WERI-Rb-1 (cell line): ENCODE measurements at regions not wholly inside any gene's neighbourhood (a gene's known extent, or its start where the extent isn't known, plus 50 kb on each side); places are given as distances from the start of the nearest gene placed in this dataset.
"Not testable (repeated sequence)": the region's sequence is repeated elsewhere in the genome, so short reads cannot be mapped to it uniquely, and the experiment has no call there.

Experiments used
- DNase-seq: peaks from one replicate; pipeline ENCODE4 v3.0.0-alpha.2; 2020
- H3K27ac ChIP-seq: fragments of 250-450 bp; sonication (Bioruptor Pico); 2 replicates; pipeline ENCODE4 v1.5.1; 2020; ENCODE audit warnings: mild to moderate bottlenecking, moderate library complexity
- H3K27me3 ChIP-seq: fragments of 250-450 bp; sonication (Bioruptor Pico); 2 replicates; pipeline ENCODE4 v1.5.1; 2021; ENCODE audit warnings: mild to moderate bottlenecking, low read depth, moderate library complexity; ENCODE audit not compliant: insufficient read depth, severe bottlenecking
- H3K36me3 ChIP-seq: fragments of 250-450 bp; sonication (Bioruptor Pico); 2 replicates; pipeline ENCODE4 v1.5.1; 2020; ENCODE audit warnings: mild to moderate bottlenecking, moderate library complexity
- H3K4me3 ChIP-seq: 2 replicates; pipeline ENCODE4 v1.5.1; 2011; ENCODE audit warnings: low read depth, mild to moderate bottlenecking, control low read depth, low read length
- H3K9me3 ChIP-seq: fragments of 250-450 bp; sonication (Bioruptor Pico); 2 replicates; pipeline ENCODE4 v1.5.1; 2021; ENCODE audit warnings: mild to moderate bottlenecking, moderate library complexity; ENCODE audit not compliant: severe bottlenecking
- TF ChIP-seq, protein P1 (sequence below): IDR thresholded peaks from 2 replicates; pipeline ENCODE4 v1.5.1; 2011; ENCODE audit warnings: low read depth, mild to moderate bottlenecking, control low read depth, inconsistent platforms, low read length

DNA sequence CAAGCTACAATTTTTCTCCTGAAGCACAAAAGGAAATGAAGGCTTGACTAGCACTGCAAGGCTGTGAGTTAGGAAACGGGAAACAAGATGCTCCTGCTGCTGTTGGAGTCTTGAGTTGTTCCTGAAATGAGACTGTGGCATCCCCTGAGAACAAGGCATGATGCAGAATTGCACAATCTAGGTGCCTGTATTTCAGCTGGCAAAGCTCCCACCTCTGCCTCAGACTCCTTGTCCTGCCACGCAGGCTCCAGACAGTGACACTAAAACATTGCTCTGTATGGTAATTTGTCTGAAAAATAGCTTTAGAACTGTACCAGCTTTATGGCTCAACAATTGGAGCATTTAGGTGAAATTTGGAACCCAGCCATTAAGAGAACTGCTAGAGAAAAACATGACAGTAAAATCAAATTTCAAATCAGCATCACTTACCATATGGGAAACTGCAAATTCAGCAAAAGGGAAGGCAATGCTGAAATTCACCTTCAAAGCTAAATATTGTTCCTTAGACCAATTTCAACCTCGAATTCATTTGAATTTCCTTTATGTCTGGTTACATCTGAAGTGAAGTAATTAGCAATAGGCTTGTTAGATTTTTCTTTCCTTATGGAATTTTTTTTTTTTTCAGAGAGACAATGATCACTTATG, 103.4 kb downstream of the MFAP3L start:
- TF ChIP-seq, protein P1, sequence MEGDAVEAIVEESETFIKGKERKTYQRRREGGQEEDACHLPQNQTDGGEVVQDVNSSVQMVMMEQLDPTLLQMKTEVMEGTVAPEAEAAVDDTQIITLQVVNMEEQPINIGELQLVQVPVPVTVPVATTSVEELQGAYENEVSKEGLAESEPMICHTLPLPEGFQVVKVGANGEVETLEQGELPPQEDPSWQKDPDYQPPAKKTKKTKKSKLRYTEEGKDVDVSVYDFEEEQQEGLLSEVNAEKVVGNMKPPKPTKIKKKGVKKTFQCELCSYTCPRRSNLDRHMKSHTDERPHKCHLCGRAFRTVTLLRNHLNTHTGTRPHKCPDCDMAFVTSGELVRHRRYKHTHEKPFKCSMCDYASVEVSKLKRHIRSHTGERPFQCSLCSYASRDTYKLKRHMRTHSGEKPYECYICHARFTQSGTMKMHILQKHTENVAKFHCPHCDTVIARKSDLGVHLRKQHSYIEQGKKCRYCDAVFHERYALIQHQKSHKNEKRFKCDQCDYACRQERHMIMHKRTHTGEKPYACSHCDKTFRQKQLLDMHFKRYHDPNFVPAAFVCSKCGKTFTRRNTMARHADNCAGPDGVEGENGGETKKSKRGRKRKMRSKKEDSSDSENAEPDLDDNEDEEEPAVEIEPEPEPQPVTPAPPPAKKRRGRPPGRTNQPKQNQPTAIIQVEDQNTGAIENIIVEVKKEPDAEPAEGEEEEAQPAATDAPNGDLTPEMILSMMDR = no peak
- Histone ChIP-seq H3K9me3 (peaks cover 2% of the 10 kb centered on the region), H3K4me3 (no peak overlapping the region), H3K36me3 (no peaks in the 10 kb centered on the region), H3K27me3 (no peaks in the 10 kb centered on the region), H3K27ac (no peak overlapping the region)
- DNase-seq = no peak

DNA sequence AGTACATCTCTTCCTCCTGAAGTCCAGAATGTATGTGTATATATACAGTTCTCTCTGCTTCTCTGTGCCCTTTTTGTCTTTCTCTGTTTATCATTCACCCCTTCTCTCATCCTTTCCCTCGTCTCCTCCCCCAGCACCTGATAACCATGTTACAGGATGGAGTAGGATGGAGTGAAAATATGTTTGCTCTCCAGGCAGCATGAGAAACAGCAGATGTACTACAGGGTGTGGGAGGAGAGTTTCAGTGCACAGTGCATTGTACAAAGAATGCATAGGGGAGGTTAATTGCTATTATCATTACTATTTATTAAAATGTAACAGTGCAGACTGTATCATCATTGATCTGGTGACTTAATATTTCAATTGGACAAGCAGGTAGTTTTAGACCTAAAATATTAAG, 104.5 kb downstream of the MFAP3L start:
- Histone ChIP-seq H3K9me3 (peaks cover 8% of the 10 kb centered on the region), H3K4me3 (no peak overlapping the region), H3K36me3 (no peaks in the 10 kb centered on the region), H3K27ac (no peak overlapping the region), H3K27me3 (no peaks in the 10 kb centered on the region)
- DNase-seq = no peak
- TF ChIP-seq, protein P1 = no peak

DNA sequence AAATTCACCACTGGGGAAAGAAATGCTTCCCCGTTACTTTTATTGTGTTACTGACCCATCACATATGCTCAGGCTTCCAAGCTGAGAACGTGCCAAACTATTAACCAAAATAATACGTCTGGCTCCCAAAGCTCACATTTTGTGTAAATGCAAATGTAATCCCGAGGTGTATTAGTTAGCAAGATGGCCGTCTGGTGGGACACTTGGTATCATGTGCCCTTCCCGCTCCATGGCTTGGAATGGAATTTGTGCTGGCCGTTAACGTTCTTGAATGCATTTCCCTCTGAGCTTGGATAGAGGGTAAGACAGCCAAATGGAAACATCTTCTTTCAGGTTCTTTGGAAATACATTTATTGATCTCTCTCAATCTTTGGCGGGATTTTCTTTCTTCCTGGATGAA, 105.0 kb downstream of the MFAP3L start:
- no peak overlapping the region for H3K4me3 ChIP-seq
- peaks cover 13% of the 10 kb centered on the region for H3K9me3 ChIP-seq
- H3K27me3 ChIP-seq = no peaks in the 10 kb centered on the region
- DNase-seq = no peak
- H3K27ac ChIP-seq = no peak overlapping the region
- H3K36me3 ChIP-seq = no peaks in the 10 kb centered on the region
- TF ChIP-seq, protein P1 = no peak

DNA sequence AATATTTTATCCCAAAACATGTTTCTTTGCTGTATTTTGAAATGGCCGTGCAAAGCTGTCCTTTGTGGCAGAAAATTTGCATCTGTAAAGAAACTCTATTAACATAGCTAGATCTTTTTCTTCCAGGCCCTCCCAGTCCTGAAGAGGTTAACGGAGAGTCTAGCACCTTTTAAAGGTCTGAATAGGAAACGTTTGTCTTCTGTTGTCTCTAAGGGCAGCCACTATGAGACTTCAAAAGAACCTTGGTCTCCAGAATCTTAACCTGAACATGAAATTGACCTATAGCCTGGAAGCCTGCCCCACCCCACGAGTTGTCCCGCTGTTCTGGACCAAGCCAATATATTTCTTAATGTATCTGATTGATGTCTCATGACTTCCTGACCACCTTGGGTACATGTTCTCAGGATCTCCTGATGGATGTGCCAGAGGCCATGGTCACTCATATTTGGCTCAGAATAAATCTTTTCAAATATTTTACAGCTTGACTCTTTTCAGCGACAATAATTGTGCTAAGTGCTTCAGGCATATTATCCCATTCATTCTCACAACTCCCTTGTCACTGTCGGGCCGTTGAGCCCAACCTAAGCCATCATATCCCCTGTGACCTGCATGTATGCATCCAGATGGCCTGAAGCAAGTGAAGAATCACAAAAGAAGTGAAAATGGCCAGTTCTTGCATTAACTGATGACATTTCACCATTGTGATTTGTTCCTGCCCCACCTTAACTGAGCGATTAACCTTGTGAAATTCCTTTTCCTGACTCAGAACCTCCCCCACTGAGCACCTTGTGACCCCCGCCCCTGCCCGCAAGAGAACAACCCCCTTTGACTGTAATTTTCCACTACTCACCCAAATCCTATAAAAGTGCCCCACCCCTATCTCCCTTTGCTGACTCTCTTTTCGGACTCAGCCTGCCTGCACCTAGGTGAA, 106.7 kb downstream of the MFAP3L start:
- DNase-seq, H3K4me3 ChIP-seq, H3K27me3 ChIP-seq: not testable (repeated sequence)

DNA sequence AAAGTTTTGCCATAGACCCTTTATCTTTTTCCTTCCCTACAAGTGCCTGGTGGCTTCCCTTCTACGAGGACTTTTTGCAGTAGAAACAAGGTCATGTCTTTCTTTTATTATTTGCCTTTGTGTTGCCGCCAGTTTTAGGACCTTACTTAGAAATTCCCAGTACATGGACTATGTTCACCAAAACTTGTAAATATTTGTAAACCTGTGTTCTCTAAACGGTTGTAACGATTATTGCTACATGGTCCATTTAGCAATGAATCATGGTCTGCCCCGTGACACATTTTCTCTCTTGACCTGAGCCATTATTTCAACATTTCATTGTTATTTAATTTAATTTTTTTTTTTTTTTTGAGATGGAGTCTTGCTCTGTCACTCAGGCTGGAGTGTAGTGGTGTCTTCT, 110.7 kb downstream of the MFAP3L start:
- no peak overlapping the region for H3K4me3 ChIP-seq
- no peak for DNase-seq
- TF ChIP-seq, protein P1 = no peak

More for the DNA sequence above, 106.7 kb downstream of the MFAP3L start:
- not testable (repeated sequence) for H3K36me3 ChIP-seq, H3K27ac ChIP-seq
- H3K9me3 ChIP-seq = peaks cover 13% of the 10 kb centered on the region

DNA sequence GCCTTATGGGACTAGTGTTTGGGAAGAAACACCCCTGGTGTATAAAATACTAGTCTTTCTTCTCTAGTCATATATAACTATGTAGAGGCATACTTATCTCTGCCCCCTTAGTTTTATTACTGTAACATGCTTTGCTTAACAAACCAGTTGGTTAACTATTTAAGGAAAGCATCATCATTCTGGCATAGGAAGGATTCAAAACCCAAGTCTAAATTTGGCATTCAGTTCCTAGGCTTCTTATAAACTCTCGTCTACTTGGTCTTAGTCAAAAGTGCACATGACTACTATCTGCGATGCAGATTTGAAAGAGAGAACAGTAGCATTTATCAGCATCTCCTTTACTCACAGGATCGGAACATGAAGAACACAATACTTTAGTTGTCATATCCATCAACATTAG, 111.3 kb downstream of the MFAP3L start:
- Histone ChIP-seq H3K36me3 (no peaks in the 10 kb centered on the region), H3K9me3 (peaks cover 13% of the 10 kb centered on the region), H3K27ac (no peak overlapping the region), H3K4me3 (no peak overlapping the region), H3K27me3 (no peaks in the 10 kb centered on the region)
- TF ChIP-seq, protein P1 = no peak
- no peak for DNase-seq

More for the DNA sequence above, 110.7 kb downstream of the MFAP3L start:
- Histone ChIP-seq H3K36me3 (no peaks in the 10 kb centered on the region), H3K9me3 (peaks cover 13% of the 10 kb centered on the region), H3K27me3 (no peaks in the 10 kb centered on the region), H3K27ac (no peak overlapping the region)
